ENCODE measurements at regions not wholly inside any gene's neighbourhood (a gene's known extent, or its start where the extent isn't known, plus 50 kb on each side); places are given as distances from the start of the nearest gene placed in this dataset.
"Not testable (repeated sequence)": the region's sequence is repeated elsewhere in the genome, so short reads cannot be mapped to it uniquely, and the experiment has no call there.

GRCh38 chr11:119586181-119586580, 142.8 kb downstream of the NECTIN1 start:
- no peak for DNase-seq

- DNase-seq = no peak
Measured at GRCh38 chr11:119585043-119585781, 143.8 kb downstream of the NECTIN1 start.

DNA sequence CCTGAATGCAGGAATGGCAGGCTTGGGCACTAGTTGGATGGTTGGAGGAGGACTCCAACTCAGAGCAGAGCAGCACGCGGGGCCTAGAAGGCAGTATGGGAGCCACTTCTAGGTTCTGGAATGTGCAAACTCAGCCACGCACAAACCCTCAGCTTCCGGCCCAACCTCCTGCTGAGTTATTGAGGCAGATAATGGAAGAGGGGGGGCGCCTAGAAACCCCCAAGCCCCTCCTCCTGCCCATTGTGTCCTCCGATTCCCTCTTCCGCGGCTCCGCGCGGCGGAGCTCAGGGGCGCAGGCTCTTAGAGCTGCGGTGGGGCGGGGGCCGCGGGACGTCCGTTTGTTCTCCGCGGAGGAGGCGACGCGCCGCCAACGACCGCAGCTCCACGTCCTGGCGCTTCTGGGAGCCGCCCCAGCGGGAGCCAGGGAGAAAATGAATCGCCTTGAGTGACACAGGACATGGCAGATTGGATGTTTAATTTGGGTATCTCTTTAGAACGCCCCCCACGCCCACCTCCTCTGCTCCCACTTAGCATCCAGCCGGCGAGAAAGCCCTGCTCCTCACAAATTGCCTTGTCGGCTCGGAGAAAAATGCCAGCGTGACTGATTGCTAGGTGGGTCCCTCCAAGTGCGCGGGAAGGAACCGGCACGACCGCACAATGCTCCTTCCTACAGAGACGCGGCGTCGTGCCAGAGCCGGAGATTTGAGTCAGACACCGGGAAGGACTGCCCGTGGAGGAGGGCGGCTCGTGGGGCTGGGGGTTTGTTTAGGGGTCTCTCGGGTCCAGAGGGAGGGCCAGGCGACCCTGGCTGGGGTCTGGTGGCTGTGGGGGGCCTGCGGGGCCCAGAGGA, 144.6 kb downstream of the NECTIN1 start:
- DNase-seq = no peak

GRCh38 chr11:119583585-119583984, 145.4 kb downstream of the NECTIN1 start:
- no peak for DNase-seq

GRCh38 chr11:119581396-119581795, 147.6 kb downstream of the NECTIN1 start:
- DNase-seq = not testable (repeated sequence)

DNA sequence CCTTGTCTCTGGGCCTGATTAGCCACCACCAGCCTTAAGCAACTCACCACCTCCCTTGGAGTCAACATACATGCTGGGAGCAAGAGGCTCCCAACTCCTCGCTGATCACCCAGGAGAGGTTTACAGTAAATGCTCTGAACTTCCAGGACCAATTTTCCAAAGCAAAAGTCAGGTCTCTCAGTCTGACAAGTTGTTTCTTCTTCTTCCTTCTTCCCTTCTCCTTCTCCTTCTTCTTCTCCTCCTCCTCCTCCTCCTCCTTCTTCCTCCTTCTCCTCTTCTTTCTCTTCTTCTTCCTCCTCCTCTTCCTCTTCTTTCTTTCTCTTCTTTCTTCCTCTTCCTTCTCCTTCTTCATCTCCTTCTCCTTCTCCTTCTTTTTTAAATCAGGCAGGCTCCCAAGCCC, 148.2 kb downstream of the NECTIN1 start:
- no peak for DNase-seq

- no peak for DNase-seq
Measured at GRCh38 chr11:119580081-119580480, 148.9 kb downstream of the NECTIN1 start.

GRCh38 chr11:119578521-119579191, 150.3 kb downstream of the NECTIN1 start:
- DNase-seq = no peak

GRCh38 chr11:119573858-119574257, 150.9 kb upstream of the THY1 start:
- DNase-seq = no peak

GRCh38 chr11:119572481-119573424, 149.8 kb upstream of the THY1 start:
- DNase-seq = no peak

DNA sequence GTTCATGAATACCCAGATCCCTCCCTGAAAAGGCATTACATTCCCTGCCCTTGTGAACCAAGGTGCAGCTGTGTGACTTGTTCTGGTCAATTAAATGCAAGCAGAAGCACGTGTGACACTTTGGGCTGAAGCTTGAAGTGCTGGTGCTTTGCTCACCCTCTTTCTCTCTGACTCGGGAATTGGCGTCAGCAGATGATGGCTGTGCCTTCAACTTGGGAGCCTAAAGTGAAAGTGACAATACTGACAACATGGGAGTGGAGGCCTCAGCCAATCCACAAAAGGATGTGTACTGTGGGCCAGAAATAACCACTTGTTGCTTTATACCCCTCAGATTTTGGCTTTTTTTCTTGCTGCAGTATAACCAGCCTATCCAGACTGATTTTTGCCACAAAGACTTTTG, 148.3 kb upstream of the THY1 start:
- no peak for DNase-seq

- DNase-seq = no peak
Measured at GRCh38 chr11:119567688-119568582, 145.0 kb upstream of the THY1 start.

GRCh38 chr11:119566319-119566718, 143.3 kb upstream of the THY1 start:
- no peak for DNase-seq

DNA sequence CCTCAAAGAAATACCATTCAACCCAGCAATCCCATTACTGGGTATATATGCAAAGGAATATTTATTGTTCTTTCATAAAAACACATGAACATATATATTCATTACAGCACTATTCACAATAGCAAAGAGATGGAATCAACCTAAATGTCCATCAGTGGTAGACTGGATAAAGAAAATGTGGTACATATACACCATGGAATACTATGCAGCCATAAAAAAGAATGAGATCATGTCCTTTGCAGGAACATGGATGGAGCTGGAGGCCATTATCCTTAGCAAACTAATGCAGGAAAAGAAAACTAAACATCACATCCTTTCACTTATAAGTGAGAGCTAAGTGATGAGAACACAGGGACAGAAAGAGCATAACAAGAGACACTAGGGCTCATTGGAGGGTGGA, 142.7 kb upstream of the THY1 start:
- DNase-seq = not testable (repeated sequence)

GRCh38 chr11:119560961-119561360, 138.0 kb upstream of the THY1 start:
- no peak for DNase-seq

- DNase-seq = no peak
Measured at GRCh38 chr11:119560291-119560690, 137.3 kb upstream of the THY1 start.

DNA sequence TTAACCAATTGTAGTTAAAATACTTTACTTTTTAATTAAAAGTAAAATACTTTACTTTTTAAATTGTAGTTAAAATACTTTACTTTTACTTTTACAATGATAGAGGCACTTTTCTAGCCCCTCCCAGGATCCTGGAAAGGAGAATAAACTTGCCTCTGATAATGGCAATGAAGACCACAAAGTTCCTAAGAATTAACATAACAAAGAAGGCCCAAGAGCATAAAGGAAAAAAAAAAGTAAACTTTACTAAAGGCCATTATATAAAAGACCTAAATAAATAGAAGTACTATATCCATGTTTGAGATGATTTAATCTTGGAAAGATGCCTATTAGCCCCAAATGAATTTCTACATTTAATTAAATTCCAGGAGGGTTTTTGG, 129.1 kb upstream of the THY1 start:
- no peak for DNase-seq

GRCh38 chr11:119551420-119552105, 128.6 kb upstream of the THY1 start:
- no peak for DNase-seq

DNA sequence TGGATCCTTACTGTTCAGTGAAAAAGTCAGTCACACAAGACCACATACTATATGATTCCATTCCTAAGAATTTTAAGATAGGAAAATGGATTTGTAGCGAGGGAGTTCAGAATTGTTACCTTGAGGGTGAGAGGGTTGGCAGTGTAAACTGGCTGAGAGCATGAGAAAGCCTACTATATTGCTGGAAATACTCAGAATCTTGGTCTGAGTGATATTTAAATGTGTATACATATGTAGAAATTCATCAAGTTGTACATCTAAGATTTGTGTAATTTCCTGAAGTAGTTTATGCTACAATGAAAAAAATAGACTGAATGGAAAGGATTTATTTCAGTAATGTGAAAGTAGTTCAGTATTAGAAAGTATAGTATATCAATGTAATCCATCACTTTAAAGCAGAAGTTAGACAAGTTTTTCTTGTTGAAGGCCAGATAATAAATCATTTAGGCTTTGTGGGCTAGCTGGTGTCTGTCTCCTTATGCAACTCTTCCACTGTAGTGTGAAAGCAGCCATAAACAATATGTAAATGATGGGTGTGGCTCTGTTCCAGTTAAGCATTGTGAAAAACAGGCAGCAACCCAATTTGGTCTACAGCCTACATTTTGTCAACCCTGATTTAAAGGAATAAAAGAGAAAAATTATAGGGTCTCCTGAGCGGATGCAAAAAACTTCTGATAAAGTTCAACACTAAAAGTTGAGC, 127.2 kb upstream of the THY1 start:
- DNase-seq = no peak

DNA sequence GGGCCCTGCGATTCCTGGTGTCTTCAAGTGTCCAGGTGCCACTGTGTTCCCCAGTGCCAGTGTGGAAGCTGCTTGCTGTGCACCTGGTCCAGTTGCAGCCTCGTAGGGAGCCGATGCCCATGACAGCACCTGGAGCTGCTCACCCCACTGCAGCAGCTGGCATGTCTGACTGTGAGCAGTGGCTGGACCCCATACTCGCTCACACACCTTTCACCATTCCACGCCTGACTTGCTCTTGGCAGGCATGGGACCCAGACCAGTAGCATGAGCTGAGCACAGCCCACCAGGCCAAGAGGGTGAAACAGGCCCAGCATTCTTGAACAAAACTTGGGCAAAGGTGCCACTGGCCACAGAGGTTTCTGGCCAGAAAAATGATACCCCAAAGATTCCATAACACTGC, 124.5 kb upstream of the THY1 start:
- no peak for DNase-seq

Measured in NCI-H1694 treated with DMSO at 0.1 percent for 48 hours (cell line).